ENCODE measurements at regions not wholly inside any gene's neighbourhood (a gene's known extent, or its start where the extent isn't known, plus 50 kb on each side); places are given as distances from the start of the nearest gene placed in this dataset.

DNA sequence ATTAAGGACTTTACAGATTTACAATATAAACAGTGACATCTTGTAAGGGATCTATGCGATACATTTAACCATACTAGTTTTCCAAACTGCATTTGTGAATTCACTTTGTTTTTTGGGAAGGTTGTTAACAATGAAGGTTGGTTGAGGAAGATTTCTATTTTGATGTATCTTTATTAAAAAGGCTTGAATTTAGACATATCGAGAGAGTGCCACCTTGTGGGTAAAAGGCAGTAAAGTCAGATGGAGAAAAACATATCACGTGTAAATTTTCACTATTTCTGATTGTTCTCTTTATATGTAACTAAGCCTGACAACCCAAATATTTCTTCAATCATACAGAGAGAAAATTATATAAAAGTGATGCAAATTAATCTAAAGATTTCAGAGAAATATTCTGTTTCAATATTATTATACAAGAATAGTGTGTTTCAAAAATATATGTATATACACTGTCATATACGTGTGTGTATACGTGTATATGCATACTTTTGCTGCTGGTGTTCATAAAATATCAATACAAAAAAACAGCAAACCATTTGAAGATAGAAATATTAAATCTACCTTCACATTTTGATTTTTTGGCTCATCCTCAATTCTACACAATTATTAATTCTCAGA, 988.6 kb downstream of the SORCS1 start:
- no peak overlapping the region for H3K27ac ChIP-seq
- peak; percentile 78 for TF ChIP-seq CTCF (conservative IDR thresholded peaks at IDR 0.05)

GRCh38 chr10:106173838-106174237, 990.7 kb downstream of the SORCS1 start:
- no peak overlapping the region for H3K27ac ChIP-seq
- TF ChIP-seq CTCF (conservative IDR thresholded peaks at IDR 0.05) = no peak

DNA sequence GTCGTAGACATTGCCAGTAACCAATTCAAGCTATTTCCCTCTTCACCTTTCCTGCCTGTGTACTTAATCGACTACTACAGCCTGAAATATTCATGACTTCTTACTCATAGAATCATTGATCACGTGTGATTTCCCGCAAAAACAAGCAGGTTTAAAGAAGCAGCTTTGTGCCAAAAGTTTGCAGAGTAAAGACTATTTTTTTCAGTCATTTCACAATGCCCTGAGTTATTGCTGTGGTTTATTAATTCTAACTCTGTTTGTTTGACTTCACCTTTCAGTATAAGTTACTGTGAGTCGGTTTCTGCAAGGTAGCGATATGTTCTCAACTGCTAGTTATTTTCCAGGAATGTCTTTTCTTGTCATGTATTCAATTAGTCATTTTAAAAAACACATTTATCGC, 995.3 kb downstream of the SORCS1 start:
- no peak overlapping the region for H3K27ac ChIP-seq
- no peak for TF ChIP-seq CTCF (conservative IDR thresholded peaks at IDR 0.05)

DNA sequence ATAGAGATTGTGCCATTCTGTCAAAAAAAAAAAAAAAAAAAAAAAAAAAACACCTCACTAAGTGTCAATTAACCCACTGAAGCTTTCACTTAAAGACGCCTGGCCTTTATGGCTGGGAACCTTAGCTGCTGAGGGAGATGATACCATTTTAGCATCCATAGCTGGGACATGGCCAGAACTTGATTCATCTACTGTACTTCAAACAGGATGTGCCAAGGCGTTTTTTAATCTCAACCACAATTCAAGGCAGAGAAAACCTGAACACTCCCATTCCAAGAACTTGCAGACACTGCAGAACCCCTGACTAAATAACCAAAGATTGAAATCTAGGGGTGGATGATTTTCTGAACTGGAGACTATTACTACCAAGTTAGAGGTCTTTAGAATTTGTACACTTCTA, 996.6 kb downstream of the SORCS1 start:
- no peak overlapping the region for H3K27ac ChIP-seq
- no peak for TF ChIP-seq CTCF (conservative IDR thresholded peaks at IDR 0.05)

DNA sequence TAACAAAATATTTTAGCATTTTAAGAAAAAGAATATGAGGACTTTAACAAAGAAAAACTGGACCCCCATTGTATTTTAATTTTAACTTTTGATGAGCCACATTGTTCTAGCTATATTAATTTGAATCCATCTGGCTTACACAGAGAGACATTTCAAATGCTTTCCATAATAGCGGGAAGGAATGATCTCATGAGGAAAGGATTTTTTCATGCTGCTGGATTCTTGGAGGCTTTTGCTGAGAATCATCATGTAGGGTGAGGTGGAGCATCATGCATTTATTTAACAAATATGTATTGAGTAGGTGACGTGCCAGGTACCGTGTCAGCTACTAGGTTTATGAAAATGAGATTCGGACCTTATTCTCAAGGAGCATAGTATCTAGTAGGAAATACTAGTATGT, 1006.3 kb downstream of the SORCS1 start:
- TF ChIP-seq CTCF (conservative IDR thresholded peaks at IDR 0.05) = no peak
- H3K27ac ChIP-seq = no peak overlapping the region

- TF ChIP-seq CTCF (conservative IDR thresholded peaks at IDR 0.05) = no peak
- no peak overlapping the region for H3K27ac ChIP-seq
Observed at GRCh38 chr10:106147021-106147420, 1017.5 kb downstream of the SORCS1 start.

DNA sequence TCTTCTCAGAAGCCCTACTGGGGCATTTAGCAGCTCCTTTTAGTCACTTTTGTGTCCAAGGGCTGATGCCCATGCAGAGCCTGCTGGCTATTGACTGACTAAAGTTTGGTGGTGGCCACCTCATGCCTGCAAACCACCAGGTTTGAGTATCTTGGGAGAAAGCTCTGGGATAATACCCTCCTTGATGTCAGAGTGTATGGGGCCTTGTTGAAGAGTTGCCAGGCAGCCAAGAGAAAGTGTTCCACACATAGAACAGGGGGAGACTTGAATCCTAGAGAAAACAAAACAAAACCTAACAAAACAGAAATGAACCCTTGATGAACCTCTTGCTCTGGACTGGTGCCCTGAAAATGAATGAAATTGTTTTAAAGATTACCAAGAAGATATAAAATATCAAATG, 1024.6 kb downstream of the SORCS1 start:
- no peak overlapping the region for H3K27ac ChIP-seq
- TF ChIP-seq CTCF (conservative IDR thresholded peaks at IDR 0.05) = no peak

Data from VCaP (cell line).